Esophagus squamous epithelium (tissue), 5 donors: ENCODE measurements at regions not wholly inside any gene's neighbourhood (a gene's known extent, or its start where the extent isn't known, plus 50 kb on each side); places are given as distances from the start of the nearest gene placed in this dataset.

Source experiments
- DNase-seq: peaks from one replicate; lab custom pipeline; 2025; lab: John Stamatoyannopoulos, UW
- H3K27ac ChIP-seq, 4 donors: fragments of 200-600 bp; sonication (generic); one replicate each; pipeline ENCODE4 v1.5.1; 2016 to 2019; ENCODE audit warnings: mild to moderate bottlenecking in 1 of 4
- H3K27me3 ChIP-seq, 4 donors: fragments of 200-600 bp; sonication (generic); 1 replicate in 3 of 4; 2 replicates in 1 of 4; pipeline versions ENCODE4 v1.5.1 to v1.6.0; 2017 to 2021; ENCODE audit warnings: antibody characterized with exemption in 1 of 4
- H3K36me3 ChIP-seq, 3 donors: fragments of 200-600 bp; sonication (generic); one replicate each; pipeline ENCODE4 v1.5.1; 2016 to 2019
- H3K4me1 ChIP-seq, 3 donors: fragments of 200-600 bp; sonication (generic); one replicate each; pipeline ENCODE4 v1.5.1; 2017 to 2019
- H3K4me3 ChIP-seq, 4 donors: fragments of 200-600 bp; sonication (generic); 1 replicate in 3 of 4; 2 replicates in 1 of 4; pipeline ENCODE4 v1.5.1; 2016 to 2019; ENCODE audit warnings: mild to moderate bottlenecking in 2 of 4, moderate library complexity in 1 of 4
- H3K9me3 ChIP-seq, 3 donors: fragments of 200-600 bp; sonication (generic); one replicate each; pipeline ENCODE4 v1.5.1; 2016 to 2019
- CTCF ChIP-seq, 6 experiments: fragments of 450-650 bp in 4 of 6; fragments of 200-600 bp in 2 of 6; sonication (generic) in 2 of 6; IDR thresholded peaks; one replicate each; pipeline ENCODE4 v1.5.1; 2016 to 2019; ENCODE audit warnings: antibody characterized with exemption in 6 of 6, mild to moderate bottlenecking in 4 of 6, moderate library complexity in 4 of 6
- POLR2A ChIP-seq, 4 donors: fragments of 450-650 bp; IDR thresholded peaks; one replicate each; pipeline ENCODE4 v1.6.1; 2017; ENCODE audit warnings: antibody characterized with exemption in 4 of 4, mild to moderate bottlenecking in 4 of 4, moderate library complexity in 3 of 4
- WGBS, 2 donors: methylation state at CpG; one replicate each; pipeline ENCODE4 v1.1.5; 2018; 5-methylcytosine and 5-hydroxymethylcytosine counted together
- intact Hi-C: fragments of 100-400 bp; cut with DNase I; formaldehyde crosslinking; loops from one replicate; pipeline ENCODE4 v1.15.0; 2022
- donor health status: DM: yes; HTN: yes; CAD: no.

GRCh38 chr14:84826294-84826693, 703.6 kb upstream of the FLRT2 start:
- H3K4me3 ChIP-seq, result no peak overlapping the region
- no peak for DNase-seq
- intact Hi-C loops, result no loop called here
- no peaks in the 10 kb centered on the region for H3K27me3 ChIP-seq
- no peaks in the 10 kb centered on the region for H3K9me3 ChIP-seq
- no peaks in the 10 kb centered on the region for H3K36me3 ChIP-seq
- WGBS, 2 donors, result 20 to 22% methylated on average over 2 of the region's 2 CpGs
- H3K27ac ChIP-seq, result no peak overlapping the region
- H3K4me1 ChIP-seq, result no peaks in the 10 kb centered on the region
- TF ChIP-seq POLR2A (IDR thresholded peaks at IDR 0.05), result no peak
- TF ChIP-seq CTCF (IDR thresholded peaks at IDR 0.05), result no peak

- no peaks in the 10 kb centered on the region for H3K9me3 ChIP-seq
These were observed 679.3 kb upstream of the FLRT2 start for GRCh38 chr14:84850595-84850994.

GRCh38 chr14:84856751-84857534, 673.0 kb upstream of the FLRT2 start:
- WGBS, 2 donors, result 76 to 78% methylated on average over 1 of the region's 1 CpG
- DNase-seq, result no peak

More at GRCh38 chr14:84850595-84850994, 679.3 kb upstream of the FLRT2 start:
- Histone ChIP-seq H3K36me3 (no peaks in the 10 kb centered on the region), H3K27me3 (no peaks in the 10 kb centered on the region), H3K27ac (no peak overlapping the region), H3K4me3 (no peak overlapping the region), H3K4me1 (no peaks in the 10 kb centered on the region)
- DNase-seq, result no peak
- TF ChIP-seq POLR2A (IDR thresholded peaks at IDR 0.05) (no peak), CTCF (IDR thresholded peaks at IDR 0.05) (no peak)
- intact Hi-C loops, result no loop called here

GRCh38 chr14:84857571-84857970, 672.4 kb upstream of the FLRT2 start:
- Histone ChIP-seq H3K4me3 (no peak overlapping the region), H3K36me3 (no peaks in the 10 kb centered on the region), H3K9me3 (no peaks in the 10 kb centered on the region), H3K27me3 (no peaks in the 10 kb centered on the region), H3K27ac (no peak overlapping the region), H3K4me1 (no peaks in the 10 kb centered on the region)
- no peak for DNase-seq
- TF ChIP-seq CTCF (IDR thresholded peaks at IDR 0.05) (no peak), POLR2A (IDR thresholded peaks at IDR 0.05) (no peak)
- intact Hi-C loops, result no loop called here

More at GRCh38 chr14:84856751-84857534, 673.0 kb upstream of the FLRT2 start:
- H3K27me3 ChIP-seq, result no peaks in the 10 kb centered on the region
- no peak overlapping the region for H3K4me3 ChIP-seq
- H3K9me3 ChIP-seq, result no peaks in the 10 kb centered on the region
- H3K36me3 ChIP-seq, result no peaks in the 10 kb centered on the region
- no peak overlapping the region for H3K27ac ChIP-seq
- intact Hi-C loops, result no loop called here
- H3K4me1 ChIP-seq, result no peaks in the 10 kb centered on the region
- TF ChIP-seq CTCF (IDR thresholded peaks at IDR 0.05) (no peak), POLR2A (IDR thresholded peaks at IDR 0.05) (no peak)

- H3K4me1 ChIP-seq, result no peaks in the 10 kb centered on the region
- no peak overlapping the region for H3K27ac ChIP-seq
- H3K9me3 ChIP-seq, result no peaks in the 10 kb centered on the region
- intact Hi-C loops, result no loop called here
- 71 to 86% methylated on average over 4 of the region's 4 CpGs for WGBS, 2 donors
- DNase-seq, result no peak
- no peak overlapping the region for H3K4me3 ChIP-seq
- no peak for TF ChIP-seq POLR2A (IDR thresholded peaks at IDR 0.05)
- TF ChIP-seq CTCF (IDR thresholded peaks at IDR 0.05), result no peak
- no peaks in the 10 kb centered on the region for H3K36me3 ChIP-seq
- no peaks in the 10 kb centered on the region for H3K27me3 ChIP-seq
These were observed 670.8 kb upstream of the FLRT2 start for GRCh38 chr14:84859116-84859515.
